Small intestine (tissue), 7 donors: ENCODE measurements at regions not wholly inside any gene's neighbourhood (a gene's known extent, or its start where the extent isn't known, plus 50 kb on each side); places are given as distances from the start of the nearest gene placed in this dataset.
A peak's percentile ranks its signal among the peaks of the same experiment; 100 is the strongest.
"Not testable (repeated sequence)": the region's sequence is repeated elsewhere in the genome, so short reads cannot be mapped to it uniquely, and the experiment has no call there.

ENCODE experiments used
- DNase-seq, 2 donors: peaks; one replicate each; pipeline versions ENCODE4 v3.0.0 to v3.0.0-alpha.2; 2013
- FAIRE-seq: peaks from 2 replicates; lab custom pipeline; 2012; peaks lifted over from hg19 to GRCh38; lab: Jason Lieb, UNC
- H3K27ac ChIP-seq, 3 donors: one replicate each; pipeline ENCODE4 v1.5.1; 2013; ENCODE audit warnings: low read length in 2 of 3, mild to moderate bottlenecking in 2 of 3, control low read depth in 1 of 3, inconsistent platforms in 1 of 3, low read depth in 1 of 3, moderate library complexity in 1 of 3
- H3K27me3 ChIP-seq, 3 donors: one replicate each; pipeline ENCODE4 v1.6.1; 2013; ENCODE audit warnings: low read length in 3 of 3, inconsistent platforms in 1 of 3; ENCODE audit not compliant: control insufficient read depth in 3 of 3, insufficient read depth in 3 of 3
- H3K36me3 ChIP-seq, 3 donors: one replicate each; pipeline ENCODE4 v1.6.1; 2013; ENCODE audit warnings: low read length in 3 of 3, inconsistent platforms in 1 of 3, low read depth in 1 of 3, mild to moderate bottlenecking in 1 of 3, moderate library complexity in 1 of 3; ENCODE audit not compliant: control insufficient read depth in 3 of 3, insufficient read depth in 2 of 3
- H3K4me1 ChIP-seq, 3 donors: one replicate each; pipeline ENCODE4 v1.6.1; 2013; ENCODE audit warnings: low read length in 2 of 3, inconsistent platforms in 1 of 3, low read depth in 1 of 3, mild to moderate bottlenecking in 1 of 3, moderate library complexity in 1 of 3; ENCODE audit not compliant: control insufficient read depth in 3 of 3, insufficient read depth in 2 of 3
- H3K4me3 ChIP-seq, 3 donors: one replicate each; pipeline ENCODE4 v1.5.1; 2013; ENCODE audit warnings: low read length in 3 of 3, control low read depth in 1 of 3, inconsistent platforms in 1 of 3, low read depth in 1 of 3, mild to moderate bottlenecking in 1 of 3, moderate library complexity in 1 of 3
- H3K9me3 ChIP-seq, 2 donors: one replicate each; pipeline ENCODE4 v1.6.1; 2013; ENCODE audit warnings: low read depth in 1 of 2, low read length in 1 of 2; ENCODE audit not compliant: control insufficient read depth in 2 of 2, insufficient read depth in 1 of 2
- WGBS, 3 donors: extraction: QIAGEN DNeasy Blood & Tissue Kit; methylation state at CpG; one replicate each; pipeline ENCODE4 v1.1.7; 2013; 5-methylcytosine and 5-hydroxymethylcytosine counted together
- donor health status: healthy with polysubstance abuse.
- donor health status: control.
- donor health status: control.
- donor health status: Bipolar disorder and iron deficiency.
- donor health status: healthy.

GRCh38 chr18:62644773-62645172, 70.6 kb upstream of the PHLPP1 start:
- H3K27me3 ChIP-seq: peaks cover 0 to 1% (median 0%) of the 10 kb centered on the region in 3 donors
- 87 to 90% (median 90%) methylated on average over 6 of the region's 6 CpGs for WGBS, 3 donors
- H3K4me1 ChIP-seq: no peaks in the 10 kb centered on the region
- H3K27ac ChIP-seq: no peak overlapping the region
- H3K9me3 ChIP-seq: peaks cover 0 to 11% of the 10 kb centered on the region in 2 donors
- FAIRE-seq: no peak
- no peak for DNase-seq
- H3K36me3 ChIP-seq: no peaks in the 10 kb centered on the region
- no peak overlapping the region for H3K4me3 ChIP-seq

- no peaks in the 10 kb centered on the region for H3K4me1 ChIP-seq
- H3K9me3 ChIP-seq: peaks cover 0 to 11% of the 10 kb centered on the region in 2 donors
- no peak overlapping the region for H3K27ac ChIP-seq
- no peak overlapping the region for H3K4me3 ChIP-seq
- DNase-seq (no peak), FAIRE-seq (no peak)
- 74 to 82% (median 80%) methylated on average over 2 of the region's 2 CpGs for WGBS, 3 donors
- H3K27me3 ChIP-seq: peaks cover 0 to 1% (median 0%) of the 10 kb centered on the region in 3 donors
- H3K36me3 ChIP-seq: no peaks in the 10 kb centered on the region
Measured at GRCh38 chr18:62647179-62647578, 68.2 kb upstream of the PHLPP1 start.

- H3K4me1 ChIP-seq: no peaks in the 10 kb centered on the region
- no peaks in the 10 kb centered on the region for H3K36me3 ChIP-seq
- H3K27me3 ChIP-seq: peaks cover 0 to 1% (median 0%) of the 10 kb centered on the region in 3 donors
- H3K9me3 ChIP-seq: peaks cover 0 to 11% of the 10 kb centered on the region in 2 donors
- DNase-seq (no peak), FAIRE-seq (no peak)
- 69 to 79% (median 77%) methylated on average over 6 of the region's 6 CpGs for WGBS, 3 donors
- H3K4me3 ChIP-seq: no peak overlapping the region
- H3K27ac ChIP-seq: no peak overlapping the region
Measured at GRCh38 chr18:62648045-62648678, 67.2 kb upstream of the PHLPP1 start.

GRCh38 chr18:62651276-62652056, 63.9 kb upstream of the PHLPP1 start:
- Histone ChIP-seq H3K36me3 (no peaks in the 10 kb centered on the region), H3K4me1 (no peaks in the 10 kb centered on the region), H3K27me3 (no peaks in the 10 kb centered on the region), H3K4me3 (no peak overlapping the region), H3K27ac (no peak overlapping the region), H3K9me3 (no peaks in the 10 kb centered on the region)
- no peak for FAIRE-seq
- WGBS, 3 donors: 64 to 70% (median 67%) methylated on average over 7 of the region's 7 CpGs
- no peak for DNase-seq

DNA sequence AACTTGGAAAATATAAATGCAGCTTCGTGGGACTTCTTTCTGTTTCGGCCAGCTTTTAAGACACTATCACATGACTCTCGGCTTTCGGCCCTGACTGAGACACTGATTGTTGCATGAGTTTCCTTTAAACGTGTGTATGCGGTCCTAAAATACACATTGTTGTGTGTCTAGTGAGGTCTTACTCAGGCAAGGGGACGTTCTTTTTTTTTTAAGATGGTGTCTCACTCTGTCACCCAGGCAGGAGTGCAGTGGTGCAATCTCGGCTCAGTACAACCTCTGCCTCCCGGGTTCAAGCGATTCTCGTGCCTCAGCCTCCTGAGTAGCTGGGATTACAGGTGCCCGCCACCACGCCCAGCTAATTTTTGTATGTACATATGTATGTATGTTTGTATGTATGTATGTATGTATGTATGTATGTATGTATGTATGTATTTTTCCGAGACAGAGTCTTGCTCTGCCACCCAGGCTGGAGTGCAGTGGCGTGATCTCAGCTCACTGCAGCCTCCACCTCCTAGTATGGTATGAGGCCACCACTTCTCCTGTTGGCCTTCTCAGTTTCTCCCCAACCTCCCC, 63.2 kb upstream of the PHLPP1 start:
- DNase-seq, FAIRE-seq, H3K27me3 ChIP-seq, H3K27ac ChIP-seq, H3K9me3 ChIP-seq, H3K36me3 ChIP-seq, H3K4me1 ChIP-seq, H3K4me3 ChIP-seq: not testable (repeated sequence)
- WGBS, 3 donors: 80 to 84% (median 82%) methylated on average over 15 of the region's 15 CpGs

DNA sequence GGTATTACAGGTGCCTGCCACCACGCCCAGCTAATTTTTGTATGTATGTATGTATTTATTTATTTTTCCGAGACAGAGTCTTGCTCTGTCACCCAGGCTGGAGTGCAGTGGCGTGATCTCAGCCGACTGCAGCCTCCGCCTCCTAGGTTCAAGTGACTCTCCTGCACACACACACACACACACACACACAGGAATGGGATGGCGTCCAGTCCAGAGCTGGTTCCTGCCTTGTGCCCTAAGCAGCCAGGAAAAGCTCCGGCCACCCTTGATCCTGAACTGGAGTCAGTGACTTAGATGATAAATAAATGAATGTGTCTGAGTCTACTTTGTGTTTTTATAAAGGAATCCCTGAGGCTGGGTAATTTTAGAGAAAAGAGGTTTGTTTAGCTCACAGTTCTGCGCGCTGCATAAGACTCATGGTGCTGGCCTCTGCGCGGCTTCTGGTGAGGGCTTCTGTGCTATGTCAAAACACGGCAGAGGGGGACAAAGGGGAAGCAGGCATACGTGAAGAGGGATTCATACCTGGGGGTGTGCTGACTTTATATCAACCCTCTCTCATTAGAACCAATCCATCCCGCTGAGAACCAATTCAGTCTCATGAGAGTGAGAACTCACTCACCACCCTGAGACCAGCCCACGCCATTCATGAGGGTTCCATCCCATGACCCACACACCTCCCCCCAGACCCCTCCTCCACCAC, 59.7 kb upstream of the PHLPP1 start:
- H3K4me1 ChIP-seq: no peaks in the 10 kb centered on the region
- H3K36me3 ChIP-seq: no peaks in the 10 kb centered on the region
- no peak overlapping the region for H3K4me3 ChIP-seq
- FAIRE-seq: no peak
- 69 to 88% (median 83%) methylated on average over 15 of the region's 15 CpGs for WGBS, 3 donors
- H3K27me3 ChIP-seq: no peaks in the 10 kb centered on the region
- no peak overlapping the region for H3K27ac ChIP-seq
- no peak for DNase-seq
- H3K9me3 ChIP-seq: no peaks in the 10 kb centered on the region

GRCh38 chr18:62658028-62658427, 57.3 kb upstream of the PHLPP1 start:
- peak overlapping the region in 1 of 3 donors; percentile 1 for H3K4me3 ChIP-seq
- no peaks in the 10 kb centered on the region for H3K9me3 ChIP-seq
- DNase-seq: no peak
- 42 to 91% (median 91%) methylated on average over 1 of the region's 1 CpG for WGBS, 3 donors
- no peaks in the 10 kb centered on the region for H3K27me3 ChIP-seq
- no peaks in the 10 kb centered on the region for H3K36me3 ChIP-seq
- no peak overlapping the region for H3K27ac ChIP-seq
- FAIRE-seq: no peak
- no peaks in the 10 kb centered on the region for H3K4me1 ChIP-seq

GRCh38 chr18:62659698-62660097, 55.6 kb upstream of the PHLPP1 start:
- Histone ChIP-seq H3K27ac (no peak overlapping the region), H3K27me3 (no peaks in the 10 kb centered on the region), H3K36me3 (no peaks in the 10 kb centered on the region), H3K4me3 (no peak overlapping the region), H3K9me3 (no peaks in the 10 kb centered on the region), H3K4me1 (no peaks in the 10 kb centered on the region)
- no peak for FAIRE-seq
- WGBS, 3 donors: 84 to 94% (median 89%) methylated on average over 2 of the region's 2 CpGs
- no peak for DNase-seq
